A549 (cell line): ENCODE measurements at regions not wholly inside any gene's neighbourhood (a gene's known extent, or its start where the extent isn't known, plus 50 kb on each side); places are given as distances from the start of the nearest gene placed in this dataset.

Experiments used
- KDM1A ChIP-seq: fragments of 200-600 bp; sonication (generic); IDR thresholded peaks from 2 replicates; pipeline ENCODE4 v1.6.1; 2016; ENCODE audit warnings: low read depth, mild to moderate bottlenecking
- ZFP36 ChIP-seq: fragments of 450-650 bp; IDR thresholded peaks from 2 replicates; pipeline ENCODE4 v1.6.1; 2014; ENCODE audit warnings: borderline replicate concordance; ENCODE audit not compliant: partially characterized antibody

GRCh38 chr9:22817181-22817580 is 370.6 kb downstream of the DMRTA1 start:
- TF ChIP-seq KDM1A: no peak
- no peak for TF ChIP-seq ZFP36
